ENCODE measurements at regions not wholly inside any gene's neighbourhood (a gene's known extent, or its start where the extent isn't known, plus 50 kb on each side); places are given as distances from the start of the nearest gene placed in this dataset.

GRCh38 chr4:158443731-158444130 lies 78.0 kb upstream of the RXFP1 start:
- DNase-seq (ENCODE audit: low read depth) (no peak), FAIRE-seq (no peak)
- Histone ChIP-seq H3K4me1 (ENCODE audit: insufficient read depth, low read length) (no peaks in the 10 kb centered on the region), H2AFZ (ENCODE audit: low read depth, low read length) (no peak overlapping the region), H3K27ac (ENCODE audit: low read depth, low read length) (no peak overlapping the region), H3K27me3 (ENCODE audit: insufficient read depth, low read length) (no peaks in the 10 kb centered on the region), H3K79me2 (ENCODE audit: insufficient read depth, low read length) (no peaks in the 10 kb centered on the region), H3K9ac (ENCODE audit: low read length) (no peak overlapping the region), H4K20me1 (ENCODE audit: insufficient read depth, low read length) (no peaks in the 10 kb centered on the region), H3K9me3 (ENCODE audit: insufficient read depth, low read depth, low read length) (no peaks in the 10 kb centered on the region), H3K4me2 (ENCODE audit: low read length) (no peak overlapping the region), H3K4me3 (ENCODE audit: insufficient read depth, low read depth, low read length) (no peak overlapping the region), H3K36me3 (ENCODE audit: insufficient read depth, low read length) (no peaks in the 10 kb centered on the region)
- H3K4me1 Mint-ChIP-seq (ENCODE audit: low read depth, unreplicated experiment), result no peaks in the 10 kb centered on the region
- H3K9me3 Mint-ChIP-seq (ENCODE audit: unreplicated experiment), result peaks cover 4% of the 10 kb centered on the region
- TF ChIP-seq CTCF (IDR thresholded peaks at IDR 0.05; ENCODE audit: insufficient read depth, low read depth, low read length) (no peak), EZH2 (IDR thresholded peaks at IDR 0.05; ENCODE audit: insufficient read depth, low read length) (no peak)
- no peak overlapping the region for H3K27ac Mint-ChIP-seq (ENCODE audit: unreplicated experiment)
- no peak overlapping the region for H3K4me3 Mint-ChIP-seq (ENCODE audit: unreplicated experiment)
- H3K36me3 Mint-ChIP-seq (ENCODE audit: low read depth, unreplicated experiment), result no peaks in the 10 kb centered on the region
- no peaks in the 10 kb centered on the region for H3K27me3 Mint-ChIP-seq (ENCODE audit: low read depth, unreplicated experiment)

GRCh38 chr4:158444621-158445020 lies 77.1 kb upstream of the RXFP1 start:
- Histone ChIP-seq H3K27ac (ENCODE audit: low read depth, low read length) (no peak overlapping the region), H3K27me3 (ENCODE audit: insufficient read depth, low read length) (no peaks in the 10 kb centered on the region), H2AFZ (ENCODE audit: low read depth, low read length) (no peak overlapping the region), H3K4me2 (ENCODE audit: low read length) (no peak overlapping the region), H4K20me1 (ENCODE audit: insufficient read depth, low read length) (no peaks in the 10 kb centered on the region), H3K9me3 (ENCODE audit: insufficient read depth, low read depth, low read length) (no peaks in the 10 kb centered on the region), H3K4me1 (ENCODE audit: insufficient read depth, low read length) (no peaks in the 10 kb centered on the region), H3K9ac (ENCODE audit: low read length) (no peak overlapping the region), H3K4me3 (ENCODE audit: insufficient read depth, low read depth, low read length) (no peak overlapping the region), H3K79me2 (ENCODE audit: insufficient read depth, low read length) (no peaks in the 10 kb centered on the region), H3K36me3 (ENCODE audit: insufficient read depth, low read length) (no peaks in the 10 kb centered on the region)
- TF ChIP-seq CTCF (IDR thresholded peaks at IDR 0.05; ENCODE audit: insufficient read depth, low read depth, low read length) (no peak), EZH2 (IDR thresholded peaks at IDR 0.05; ENCODE audit: insufficient read depth, low read length) (no peak)
- peaks cover 4% of the 10 kb centered on the region for H3K9me3 Mint-ChIP-seq (ENCODE audit: unreplicated experiment)
- FAIRE-seq (no peak), DNase-seq (ENCODE audit: low read depth) (no peak)
- no peak overlapping the region for H3K27ac Mint-ChIP-seq (ENCODE audit: unreplicated experiment)
- no peak overlapping the region for H3K4me3 Mint-ChIP-seq (ENCODE audit: unreplicated experiment)
- no peaks in the 10 kb centered on the region for H3K27me3 Mint-ChIP-seq (ENCODE audit: low read depth, unreplicated experiment)
- no peaks in the 10 kb centered on the region for H3K36me3 Mint-ChIP-seq (ENCODE audit: low read depth, unreplicated experiment)
- H3K4me1 Mint-ChIP-seq (ENCODE audit: low read depth, unreplicated experiment), result no peaks in the 10 kb centered on the region

GRCh38 chr4:158446106-158446505 lies 75.6 kb upstream of the RXFP1 start:
- no peak for TF ChIP-seq CTCF (IDR thresholded peaks at IDR 0.05; ENCODE audit: insufficient read depth, low read depth, low read length)
- TF ChIP-seq EZH2 (IDR thresholded peaks at IDR 0.05; ENCODE audit: insufficient read depth, low read length), result no peak
- Histone ChIP-seq H4K20me1 (ENCODE audit: insufficient read depth, low read length) (no peaks in the 10 kb centered on the region), H3K4me1 (ENCODE audit: insufficient read depth, low read length) (no peaks in the 10 kb centered on the region), H3K9ac (ENCODE audit: low read length) (no peak overlapping the region), H3K9me3 (ENCODE audit: insufficient read depth, low read depth, low read length) (no peaks in the 10 kb centered on the region), H3K36me3 (ENCODE audit: insufficient read depth, low read length) (no peaks in the 10 kb centered on the region), H2AFZ (ENCODE audit: low read depth, low read length) (no peak overlapping the region), H3K27me3 (ENCODE audit: insufficient read depth, low read length) (no peaks in the 10 kb centered on the region), H3K4me3 (ENCODE audit: insufficient read depth, low read depth, low read length) (no peak overlapping the region), H3K4me2 (ENCODE audit: low read length) (no peak overlapping the region), H3K79me2 (ENCODE audit: insufficient read depth, low read length) (no peaks in the 10 kb centered on the region), H3K27ac (ENCODE audit: low read depth, low read length) (no peak overlapping the region)
- DNase-seq (ENCODE audit: low read depth), result no peak
- FAIRE-seq, result no peak
- peaks cover 2% of the 10 kb centered on the region for H3K9me3 Mint-ChIP-seq (ENCODE audit: unreplicated experiment)
- H3K36me3 Mint-ChIP-seq (ENCODE audit: low read depth, unreplicated experiment), result no peaks in the 10 kb centered on the region
- no peak overlapping the region for H3K4me3 Mint-ChIP-seq (ENCODE audit: unreplicated experiment)
- no peak overlapping the region for H3K27ac Mint-ChIP-seq (ENCODE audit: unreplicated experiment)
- no peaks in the 10 kb centered on the region for H3K4me1 Mint-ChIP-seq (ENCODE audit: low read depth, unreplicated experiment)
- H3K27me3 Mint-ChIP-seq (ENCODE audit: low read depth, unreplicated experiment), result no peaks in the 10 kb centered on the region

Measured in astrocyte (in vitro differentiated cells and primary cell).